ENCODE measurements at regions not wholly inside any gene's neighbourhood (a gene's known extent, or its start where the extent isn't known, plus 50 kb on each side); places are given as distances from the start of the nearest gene placed in this dataset.

- TF ChIP-seq NANOG (IDR thresholded peaks at IDR 0.05; ENCODE audit: borderline replicate concordance) (no peak), CTCF (conservative IDR thresholded peaks at IDR 0.05; ENCODE audit: low read depth in 2 of 2) (no peak)
- no peaks in the 10 kb centered on the region for H3K4me1 Mint-ChIP-seq
- Histone ChIP-seq H3K79me2 (replicated peaks; ENCODE audit: insufficient read depth) (no peaks in the 10 kb centered on the region), H2AFZ (no peak overlapping the region), H3K9me2 (ENCODE audit: insufficient read depth) (no peaks in the 10 kb centered on the region), H4K20me1 (replicated peaks; ENCODE audit: insufficient read depth) (no peaks in the 10 kb centered on the region), H3K4me1 (ENCODE audit: insufficient read depth) (0 out of 2 replicates have a peak, but pooled peaks cover 3% of the 10 kb centered on the region), H3F3A (replicated peaks; ENCODE audit: low read depth) (no peaks in the 10 kb centered on the region), H3K4me2 (no peak overlapping the region), H3K4me3 (no peak overlapping the region), H3K36me3 (ENCODE audit: insufficient read depth) (no peaks in the 10 kb centered on the region), H3K27me3 (ENCODE audit: insufficient read depth) (no peaks in the 10 kb centered on the region), H3K27ac (ENCODE audit: low read depth) (no peak overlapping the region)
- H3K27me3 Mint-ChIP-seq (ENCODE audit: insufficient read depth, low read depth, poor library complexity): no peaks in the 10 kb centered on the region
- H3K27ac Mint-ChIP-seq: no peak overlapping the region
- ATAC-seq (no peak), DNase-seq (ENCODE audit: low spot score) (no peak)
- H3K4me3 Mint-ChIP-seq: no peak overlapping the region
- 0 out of 3 replicates have a peak, but pooled peaks cover 3% of the 10 kb centered on the region for H3K36me3 Mint-ChIP-seq (ENCODE audit: low read depth)
- no peaks in the 10 kb centered on the region; the same call in 2 of the 3 replicates for H3K9me3 Mint-ChIP-seq
Observed at GRCh38 chr17:63268827-63269226, 177.3 kb downstream of the CYB561 start.

GRCh38 chr17:63270610-63271009, 175.5 kb downstream of the CYB561 start:
- no peaks in the 10 kb centered on the region for H3K36me3 ChIP-seq (ENCODE audit: insufficient read depth)
- no peak overlapping the region for H2AFZ ChIP-seq
- Mint-ChIP-seq H3K36me3 (ENCODE audit: low read depth) (0 out of 3 replicates have a peak, but pooled peaks cover 3% of the 10 kb centered on the region), H3K27me3 (ENCODE audit: insufficient read depth, low read depth, poor library complexity) (no peaks in the 10 kb centered on the region), H3K9me3 (no peaks in the 10 kb centered on the region; the same call in 2 of the 3 replicates), H3K27ac (0 out of 2 replicates have a peak overlapping the region, but pooled peaks have one; percentile 10), H3K4me3 (no peak overlapping the region), H3K4me1 (peaks cover 3% of the 10 kb centered on the region; the same call in 1 of the 3 replicates)
- DNase-seq (ENCODE audit: low spot score) (no peak), ATAC-seq (no peak)
- TF ChIP-seq ZNF331 (CRISPR knock-in tag; IDR thresholded peaks at IDR 0.05; ENCODE audit: low read depth) (no peak), ETS1 (IDR thresholded peaks at IDR 0.05) (no peak), REST (IDR thresholded peaks at IDR 0.05; ENCODE audit: unreplicated experiment) (no peak), EZH2 (IDR thresholded peaks at IDR 0.05; ENCODE audit: low read depth, unreplicated experiment) (no peak), ZNF114 (CRISPR knock-in tag; IDR thresholded peaks at IDR 0.05) (no peak), NANOG (IDR thresholded peaks at IDR 0.05; ENCODE audit: borderline replicate concordance) (no peak), CTCF (conservative IDR thresholded peaks at IDR 0.05; ENCODE audit: low read depth in 2 of 2) (no peak)
- H3K4me2 ChIP-seq: no peak overlapping the region
- no peaks in the 10 kb centered on the region for H4K20me1 ChIP-seq (replicated peaks; ENCODE audit: insufficient read depth)
- 0 out of 2 replicates have a peak, but pooled peaks cover 3% of the 10 kb centered on the region for H3K4me1 ChIP-seq (ENCODE audit: insufficient read depth)
- H3K27ac ChIP-seq (ENCODE audit: low read depth): no peak overlapping the region
- no peak overlapping the region for H3K4me3 ChIP-seq
- H3K9me2 ChIP-seq (ENCODE audit: insufficient read depth): no peaks in the 10 kb centered on the region
- no peaks in the 10 kb centered on the region for H3K79me2 ChIP-seq (replicated peaks; ENCODE audit: insufficient read depth)
- H3K27me3 ChIP-seq (ENCODE audit: insufficient read depth): no peaks in the 10 kb centered on the region
- no peaks in the 10 kb centered on the region for H3F3A ChIP-seq (replicated peaks; ENCODE audit: low read depth)
